ENCODE measurements at regions not wholly inside any gene's neighbourhood (a gene's known extent, or its start where the extent isn't known, plus 50 kb on each side); places are given as distances from the start of the nearest gene placed in this dataset.
"Not testable (repeated sequence)": the region's sequence is repeated elsewhere in the genome, so short reads cannot be mapped to it uniquely, and the experiment has no call there.

GRCh38 chr1:80540596-80540995 is 1260.1 kb upstream of the ADGRL2 start:
- DNase-seq = no peak

- no peak for DNase-seq
Measured at GRCh38 chr1:80540149-80540548, 1260.6 kb upstream of the ADGRL2 start.

- not testable (repeated sequence) for DNase-seq
Measured at GRCh38 chr1:80539298-80539697, 1261.4 kb upstream of the ADGRL2 start.

- DNase-seq = no peak
Measured at GRCh38 chr1:80536461-80536860, 1264.3 kb upstream of the ADGRL2 start.

GRCh38 chr1:80535466-80535865 is 1265.3 kb upstream of the ADGRL2 start:
- no peak for DNase-seq

GRCh38 chr1:80534606-80535360 is 1266.0 kb upstream of the ADGRL2 start:
- no peak for DNase-seq

GRCh38 chr1:80533775-80534334 is 1266.9 kb upstream of the ADGRL2 start:
- peak; percentile 12 for DNase-seq

- no peak for DNase-seq
Measured at GRCh38 chr1:80533093-80533492, 1267.6 kb upstream of the ADGRL2 start.

- DNase-seq = no peak
Measured at GRCh38 chr1:80531182-80531581, 1269.6 kb upstream of the ADGRL2 start.

- DNase-seq = no peak
Measured at GRCh38 chr1:80529546-80529945, 1271.2 kb upstream of the ADGRL2 start.

- no peak for DNase-seq
Measured at GRCh38 chr1:80523861-80524260, 1276.9 kb upstream of the ADGRL2 start.

GRCh38 chr1:80523071-80523470 is 1277.7 kb upstream of the ADGRL2 start:
- not testable (repeated sequence) for DNase-seq

- DNase-seq = no peak
Measured at GRCh38 chr1:80520949-80521348, 1279.8 kb upstream of the ADGRL2 start.

GRCh38 chr1:80517062-80517461 is 1283.7 kb upstream of the ADGRL2 start:
- no peak for DNase-seq

GRCh38 chr1:80509965-80510522 is 1290.7 kb upstream of the ADGRL2 start:
- no peak for DNase-seq

- DNase-seq = no peak
Measured at GRCh38 chr1:80506216-80506615, 1294.5 kb upstream of the ADGRL2 start.

GRCh38 chr1:80498673-80499072 is 1302.1 kb upstream of the ADGRL2 start:
- DNase-seq = no peak

GRCh38 chr1:80495806-80496205 is 1304.9 kb upstream of the ADGRL2 start:
- DNase-seq = no peak

- DNase-seq = no peak
Measured at GRCh38 chr1:80472145-80472544, 1328.6 kb upstream of the ADGRL2 start.

GRCh38 chr1:80468356-80468755 is 1332.4 kb upstream of the ADGRL2 start:
- DNase-seq = no peak

GRCh38 chr1:80462006-80462405 is 1338.7 kb upstream of the ADGRL2 start:
- no peak for DNase-seq

GRCh38 chr1:80457409-80457808 is 1343.3 kb upstream of the ADGRL2 start:
- DNase-seq = no peak

- DNase-seq = no peak
Measured at GRCh38 chr1:80453775-80454174, 1347.0 kb upstream of the ADGRL2 start.

GRCh38 chr1:80450711-80451110 is 1350.0 kb upstream of the ADGRL2 start:
- no peak for DNase-seq

Measured in right hindlimb (tissue), 1 donor.